ENCODE measurements at regions not wholly inside any gene's neighbourhood (a gene's known extent, or its start where the extent isn't known, plus 50 kb on each side); places are given as distances from the start of the nearest gene placed in this dataset.

DNA sequence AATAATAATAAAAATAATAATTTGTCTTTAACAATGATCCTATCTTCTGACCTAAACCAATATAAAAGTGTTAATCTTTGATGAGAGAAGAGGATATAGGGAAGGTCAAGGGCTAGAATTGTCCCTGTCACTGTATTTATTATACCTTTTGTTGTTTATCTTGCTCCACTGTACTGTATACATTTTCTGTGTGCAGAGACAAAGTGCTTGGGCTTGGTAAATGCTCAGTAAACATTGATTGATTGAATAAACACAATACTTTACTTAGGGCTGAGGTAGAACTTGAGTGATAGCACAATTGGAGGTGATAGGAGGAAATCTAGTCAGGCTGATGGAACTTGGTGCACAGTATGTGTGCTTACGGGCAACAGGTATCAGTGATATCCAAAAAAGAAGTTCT, 161.2 kb downstream of the ARRDC3 start (continued):
- TF ChIP-seq CREB1 (IDR thresholded peaks at IDR 0.05) (no peak), CBX8 (IDR thresholded peaks at IDR 0.05; ENCODE audit: borderline replicate concordance, low read depth, low read length) (no peak), POLR2AphosphoS5 (IDR thresholded peaks at IDR 0.05; ENCODE audit: low read depth, low read length) (no peak), EGR1 (IDR thresholded peaks at IDR 0.05; ENCODE audit: borderline replicate concordance, low read depth, low read length) (no peak), BACH1 (IDR thresholded peaks at IDR 0.05; ENCODE audit: low read length) (no peak)

Data from H1 (cell line).